WTC11 (cell line): ENCODE measurements at regions not wholly inside any gene's neighbourhood (a gene's known extent, or its start where the extent isn't known, plus 50 kb on each side); places are given as distances from the start of the nearest gene placed in this dataset.

Experiments
- CTCF ChIP-seq: fragments of 200-600 bp; IDR thresholded peaks from 2 replicates; pipeline ENCODE4 v1.8.0; 2022; ENCODE audit warnings: antibody characterized with exemption
- E2F1 ChIP-seq: sonication (generic); formaldehyde crosslinking; IDR thresholded peaks from 2 replicates; pipeline ENCODE4 v1.8.0; 2022; ENCODE audit warnings: mild to moderate bottlenecking, missing genetic modification reagents
- IRF1 ChIP-seq: sonication (generic); formaldehyde crosslinking; IDR thresholded peaks from 2 replicates; pipeline ENCODE4 v1.8.0; 2023; ENCODE audit warnings: missing genetic modification reagents
- NFE2L1 ChIP-seq: sonication (generic); formaldehyde crosslinking; IDR thresholded peaks from 2 replicates; pipeline ENCODE4 v1.8.1; 2023; ENCODE audit warnings: missing genetic modification reagents
- NR2C2 ChIP-seq: sonication (generic); formaldehyde crosslinking; IDR thresholded peaks from 2 replicates; pipeline ENCODE4 v1.8.0; 2022; ENCODE audit warnings: mild to moderate bottlenecking, missing genetic modification reagents
- TP53 ChIP-seq: sonication (generic); formaldehyde crosslinking; IDR thresholded peaks from 2 replicates; pipeline ENCODE4 v1.8.1; 2023; ENCODE audit warnings: mild to moderate bottlenecking, missing genetic modification reagents
- ZNF396 ChIP-seq: fragments of 250-450 bp; sonication (Bioruptor Pico); IDR thresholded peaks from 2 replicates; pipeline ENCODE4 v1.8.0; 2021; ENCODE audit warnings: mild to moderate bottlenecking, moderate library complexity, borderline replicate concordance

DNA sequence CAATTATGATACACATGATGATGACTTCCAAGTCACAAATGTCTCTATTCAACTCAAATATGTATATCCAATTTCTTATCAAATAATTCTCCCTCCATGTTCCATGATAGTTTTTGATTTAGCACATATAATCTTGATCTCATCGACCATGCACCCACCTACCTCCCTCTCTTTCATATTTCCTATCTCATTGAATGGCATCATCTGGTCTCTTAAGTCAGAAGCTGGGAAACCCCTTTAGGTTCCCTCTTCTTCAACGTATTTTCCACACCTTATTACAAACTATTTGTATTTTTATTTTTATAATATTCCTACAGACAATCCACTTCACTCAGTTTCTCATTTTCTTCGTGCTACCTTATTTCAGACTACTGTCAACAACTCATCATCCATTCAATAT is 56.9 kb upstream of the DPH6 start:
- TF ChIP-seq CTCF (no peak), TP53 (CRISPR knock-in tag) (no peak), IRF1 (CRISPR knock-in tag) (no peak), NR2C2 (CRISPR knock-in tag) (no peak), ZNF396 (no peak), NFE2L1 (no peak), E2F1 (CRISPR knock-in tag) (no peak)
